Brain microvascular endothelial cell (primary cell): ENCODE measurements at regions not wholly inside any gene's neighbourhood (a gene's known extent, or its start where the extent isn't known, plus 50 kb on each side); places are given as distances from the start of the nearest gene placed in this dataset.

ENCODE experiments used
- DNase-seq: peaks from one replicate; pipeline ENCODE4 v3.0.0-alpha.2; 2020
- H3K27ac ChIP-seq: fragments of 250-450 bp; sonication (Bioruptor Pico); 2 replicates; pipeline ENCODE4 v1.5.1; 2020; ENCODE audit warnings: mild to moderate bottlenecking, moderate library complexity
- H3K27me3 ChIP-seq: fragments of 250-450 bp; sonication (Bioruptor Pico); replicated peaks from 2 replicates; pipeline ENCODE4 v1.5.1; 2020; ENCODE audit warnings: mild to moderate bottlenecking
- H3K36me3 ChIP-seq: fragments of 250-450 bp; sonication (Bioruptor Pico); replicated peaks from 2 replicates; pipeline ENCODE4 v1.5.1; 2020; ENCODE audit warnings: mild to moderate bottlenecking
- H3K4me3 ChIP-seq: 2 replicates; pipeline ENCODE4 v1.5.1; 2011; ENCODE audit warnings: low read depth, mild to moderate bottlenecking, control low read depth, low read length, moderate library complexity
- CTCF ChIP-seq: IDR thresholded peaks from 2 replicates; pipeline ENCODE4 v1.5.1; 2011; ENCODE audit warnings: low read depth, mild to moderate bottlenecking, moderate library complexity, low read length, control low read depth, inconsistent platforms; ENCODE audit errors: missing control alignments
- in situ Hi-C: cut with HindIII; loops from 2 replicates; pipeline ENCODE4 v1.10.0; 2017; ENCODE audit warnings: low sequenced_read_pairs, low pct_ligation_motif_present

DNA sequence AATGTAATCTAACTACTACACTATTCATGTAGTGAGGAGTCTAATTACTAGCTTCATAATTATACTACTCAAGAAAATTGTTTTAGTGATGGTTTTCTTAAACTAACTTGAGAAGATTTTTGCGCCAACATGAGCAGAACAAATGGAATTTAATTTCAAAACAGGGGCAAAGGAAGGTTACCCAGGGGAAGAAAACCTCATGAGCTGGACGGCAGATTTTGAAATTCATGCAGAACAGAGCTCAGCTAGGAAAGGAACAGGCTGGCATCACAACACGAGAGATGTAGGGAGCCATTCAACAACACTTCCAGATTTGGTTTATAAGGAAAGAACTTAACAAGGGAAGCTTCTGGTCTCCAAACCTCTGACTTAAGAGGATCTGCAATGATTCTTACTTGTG lies 235.3 kb upstream of the PRKCQ start:
- no peak for DNase-seq
- no peaks in the 10 kb centered on the region for H3K36me3 ChIP-seq
- no peak overlapping the region for H3K4me3 ChIP-seq
- no peak for TF ChIP-seq CTCF
- no peaks in the 10 kb centered on the region for H3K27me3 ChIP-seq
- in situ Hi-C loops = no loop called here
- H3K27ac ChIP-seq = no peak overlapping the region

DNA sequence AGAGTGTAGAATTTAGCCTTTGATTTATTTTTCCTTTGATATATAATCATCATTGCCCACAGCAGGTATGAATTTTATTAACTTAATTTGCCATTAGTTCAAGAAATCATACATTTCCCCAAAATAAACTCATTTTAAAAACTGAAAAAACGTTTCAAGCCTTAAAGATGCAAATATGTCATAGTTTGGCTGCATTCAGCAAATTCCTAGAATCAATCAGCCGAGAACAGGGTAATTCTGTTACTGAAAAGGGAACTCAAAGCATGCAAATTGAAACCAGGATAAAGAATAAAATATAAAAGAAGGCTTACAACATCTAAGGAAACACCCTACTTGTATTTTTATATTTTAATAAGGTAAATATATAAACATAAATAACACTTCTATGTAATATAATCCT lies 233.8 kb upstream of the PRKCQ start:
- no peak for TF ChIP-seq CTCF
- Histone ChIP-seq H3K36me3 (no peaks in the 10 kb centered on the region), H3K4me3 (no peak overlapping the region), H3K27me3 (no peaks in the 10 kb centered on the region), H3K27ac (no peak overlapping the region)
- in situ Hi-C loops = no loop called here
- DNase-seq = no peak

DNA sequence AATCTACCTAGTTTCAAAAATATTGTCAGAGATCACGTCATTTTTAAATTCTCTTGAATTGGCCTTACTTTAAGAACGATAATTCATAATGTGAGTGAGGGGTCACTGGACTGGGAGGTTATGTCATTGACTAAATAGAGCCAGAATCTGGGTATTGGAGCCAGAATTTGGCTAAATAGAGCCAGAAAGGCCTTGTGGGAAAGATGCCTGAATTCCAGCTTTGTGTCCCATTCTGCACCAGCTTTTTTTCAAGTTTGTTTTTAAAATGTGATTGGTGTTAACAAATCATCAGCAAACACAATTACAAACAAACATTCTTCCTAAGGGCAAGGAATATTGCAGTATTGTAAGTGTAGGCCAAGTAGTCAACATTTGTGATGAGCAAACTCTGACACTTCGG lies 233.2 kb upstream of the PRKCQ start:
- no peak for DNase-seq
- H3K27ac ChIP-seq = no peak overlapping the region
- H3K4me3 ChIP-seq = no peak overlapping the region
- in situ Hi-C loops = no loop called here
- no peaks in the 10 kb centered on the region for H3K36me3 ChIP-seq
- H3K27me3 ChIP-seq = no peaks in the 10 kb centered on the region
- TF ChIP-seq CTCF = no peak

- in situ Hi-C loops = no loop called here
- no peak overlapping the region for H3K4me3 ChIP-seq
- no peaks in the 10 kb centered on the region for H3K36me3 ChIP-seq
- H3K27ac ChIP-seq = no peak overlapping the region
- H3K27me3 ChIP-seq = no peaks in the 10 kb centered on the region
- TF ChIP-seq CTCF = no peak
- DNase-seq = no peak
Measured at GRCh38 chr10:6811153-6811552, 231.1 kb upstream of the PRKCQ start.

DNA sequence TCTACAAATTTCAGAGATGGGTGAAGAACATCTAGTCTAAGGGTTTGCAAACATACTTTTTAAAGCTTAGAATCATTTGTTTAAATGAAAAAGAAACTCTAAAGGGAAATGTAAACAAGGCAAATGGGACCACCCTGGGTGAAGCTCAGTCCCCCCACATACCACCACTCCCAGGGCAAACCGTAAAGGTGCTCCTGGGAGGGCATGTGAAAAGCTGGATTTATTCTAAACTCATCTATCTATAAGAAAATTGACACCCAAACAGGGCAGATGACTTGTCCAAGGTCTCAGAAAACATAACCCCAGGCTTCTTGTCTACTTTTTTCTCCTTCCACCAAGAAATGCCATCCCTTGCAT lies 223.3 kb upstream of the PRKCQ start:
- Histone ChIP-seq H3K4me3 (no peak overlapping the region), H3K36me3 (no peaks in the 10 kb centered on the region), H3K27me3 (no peaks in the 10 kb centered on the region), H3K27ac (no peak overlapping the region)
- in situ Hi-C loops = no loop called here
- no peak for TF ChIP-seq CTCF
- DNase-seq = no peak

GRCh38 chr10:6802759-6803426 lies 222.8 kb upstream of the PRKCQ start:
- no peak for TF ChIP-seq CTCF
- in situ Hi-C loops = no loop called here
- Histone ChIP-seq H3K27me3 (no peaks in the 10 kb centered on the region), H3K4me3 (no peak overlapping the region), H3K27ac (no peak overlapping the region), H3K36me3 (no peaks in the 10 kb centered on the region)
- DNase-seq = no peak
